Inflammatory macrophage treated with lipopolysaccharide for 1 hour (primary cell): ENCODE measurements at regions not wholly inside any gene's neighbourhood (a gene's known extent, or its start where the extent isn't known, plus 50 kb on each side); places are given as distances from the start of the nearest gene placed in this dataset.

Experiments used
- DNase-seq, 2 donors: peaks; one replicate each; pipeline ENCODE4 v3.0.0-alpha.2; 2020 to 2022

GRCh38 chr3:182738583-182739411 lies 54.5 kb upstream of the ATP11B start:
- no peak for DNase-seq

GRCh38 chr3:182739619-182740018 lies 53.7 kb upstream of the ATP11B start:
- no peak for DNase-seq

GRCh38 chr3:182740710-182741109 lies 52.6 kb upstream of the ATP11B start:
- DNase-seq = no peak

- no peak for DNase-seq
Measured at GRCh38 chr3:182741214-182741613, 52.1 kb upstream of the ATP11B start.
